Endothelial cell of umbilical vein (primary cell): ENCODE measurements at regions not wholly inside any gene's neighbourhood (a gene's known extent, or its start where the extent isn't known, plus 50 kb on each side); places are given as distances from the start of the nearest gene placed in this dataset.

Experiments used
- BruUV-seq: library from RNA; stranded (reverse); fragments of 400-500 nt; replicated peaks from 2 replicates; lab custom pipeline; 2021; lab: Mats Ljungman, UMichigan
- CTCF ChIA-PET: fragments of 300-600, 350-600 bp; sonication (Branson Sonifier 250); formaldehyde crosslinking; loops from one replicate; lab custom pipeline; 2021; ENCODE audit warnings: antibody characterized with exemption, inconsistent platforms; lab: Charles Lee
- POLR2A ChIA-PET: fragments of 300-600, 350-600 bp; sonication (Branson Sonifier 250); formaldehyde crosslinking; loops from one replicate; lab custom pipeline; 2021; ENCODE audit warnings: antibody characterized with exemption, inconsistent platforms; lab: Charles Lee
- DNase-seq: peaks from one replicate; pipeline ENCODE4 v3.0.0-alpha.2; 2011; ENCODE audit warnings: low read depth, low spot score
- FAIRE-seq: peaks from 2 replicates; lab custom pipeline; 2011; peaks lifted over from hg19 to GRCh38; lab: Jason Lieb, UNC
- H2AFZ ChIP-seq: 2 replicates; pipeline ENCODE4 v1.6.0; 2012; ENCODE audit warnings: low read depth, low read length, control low read depth, inconsistent platforms
- H3K27ac ChIP-seq: 2 replicates; pipeline ENCODE4 v1.5.1; 2011; ENCODE audit warnings: low read depth, mild to moderate bottlenecking, control low read depth, low read length, moderate library complexity; ENCODE audit not compliant: insufficient read depth
- H3K27me3 ChIP-seq, 2 experiments: 2 replicates each; pipeline versions ENCODE4 v1.6.0 to v1.6.1; 2011; ENCODE audit warnings: low read length in 2 of 2, mixed read lengths in 1 of 2; ENCODE audit not compliant: control insufficient read depth in 2 of 2, insufficient read depth in 2 of 2
- H3K36me3 ChIP-seq, 2 experiments: 2 replicates in 1 of 2; 3 replicates in 1 of 2; pipeline ENCODE4 v1.5.1; 2011; ENCODE audit warnings: low read length in 2 of 2, mild to moderate bottlenecking in 1 of 2, moderate library complexity in 1 of 2; ENCODE audit not compliant: control insufficient read depth in 2 of 2, insufficient read depth in 2 of 2; ENCODE audit errors: extremely low read depth in 1 of 2
- H3K4me1 ChIP-seq: 3 replicates; pipeline ENCODE4 v1.5.1; 2011; ENCODE audit warnings: mild to moderate bottlenecking, low read length; ENCODE audit not compliant: control insufficient read depth, insufficient read depth; ENCODE audit errors: extremely low read depth
- H3K4me2 ChIP-seq: 2 replicates; pipeline ENCODE4 v1.6.1; 2011; ENCODE audit warnings: low read length, control low read depth, mixed read lengths; ENCODE audit not compliant: insufficient read depth
- H3K4me3 ChIP-seq, 3 experiments: fragments of 200-600 bp in 1 of 3; sonication (generic), shearing (Covaris generic) in 1 of 3; replicated peaks in 1 of 3; 2 replicates each; pipeline ENCODE4 v1.5.1; 2011 to 2016; ENCODE audit warnings: control low read depth in 3 of 3, low read length in 3 of 3, mild to moderate bottlenecking in 2 of 3, inconsistent platforms in 1 of 3, low read depth in 1 of 3, moderate library complexity in 1 of 3; ENCODE audit not compliant: insufficient read depth in 1 of 3
- H3K79me2 ChIP-seq: 2 replicates; pipeline ENCODE4 v1.6.0; 2012; ENCODE audit warnings: low read length, inconsistent platforms; ENCODE audit not compliant: control insufficient read depth, insufficient read depth
- H3K9ac ChIP-seq: replicated peaks from 2 replicates; pipeline ENCODE3; 2011; ENCODE audit warnings: low read length, control low read depth; ENCODE audit not compliant: insufficient read depth; ENCODE audit errors: extremely low read depth
- H3K9me1 ChIP-seq: replicated peaks from 3 replicates; pipeline ENCODE4 v1.6.0; 2011; ENCODE audit warnings: mild to moderate bottlenecking, low read length; ENCODE audit not compliant: control insufficient read depth, insufficient read depth; ENCODE audit errors: extremely low read depth
- H3K9me3 ChIP-seq: replicated peaks from 2 replicates; pipeline ENCODE4 v1.5.1; 2012; ENCODE audit warnings: low read length, inconsistent platforms; ENCODE audit not compliant: control insufficient read depth, insufficient read depth
- H4K20me1 ChIP-seq: replicated peaks from 2 replicates; pipeline ENCODE3; 2011; ENCODE audit warnings: mild to moderate bottlenecking, low read length; ENCODE audit not compliant: control insufficient read depth, insufficient read depth; ENCODE audit errors: extremely low read depth
- EZH2 ChIP-seq: IDR thresholded peaks from 2 replicates; pipeline ENCODE4 v1.6.1; 2012; ENCODE audit warnings: borderline replicate concordance, low read depth, mild to moderate bottlenecking, moderate library complexity, low read length, inconsistent platforms; ENCODE audit not compliant: severe bottlenecking
- FOS ChIP-seq: IDR thresholded peaks from 2 replicates; pipeline ENCODE4 v1.6.1; 2011; ENCODE audit warnings: mild to moderate bottlenecking, low read length, moderate library complexity, borderline replicate concordance; ENCODE audit not compliant: insufficient read depth
- GATA2 ChIP-seq: IDR thresholded peaks from 2 replicates; pipeline ENCODE4 v1.7.0; 2011; ENCODE audit warnings: low read depth, mild to moderate bottlenecking, moderate library complexity, mixed read lengths, low read length; ENCODE audit not compliant: insufficient read length, insufficient read depth
- POLR2A ChIP-seq: IDR thresholded peaks from 2 replicates; pipeline ENCODE4 v1.6.1; 2012; ENCODE audit warnings: low read depth, mild to moderate bottlenecking, control low read depth, low read length
- POLR2AphosphoS5 ChIP-seq: IDR thresholded peaks from 2 replicates; pipeline ENCODE4 v1.6.1; 2012; ENCODE audit warnings: low read depth, mild to moderate bottlenecking, control low read depth, low read length, moderate library complexity; ENCODE audit not compliant: insufficient read depth
- dilution Hi-C: fragments of 300-500 bp; cut with MboI; formaldehyde crosslinking; loops from one replicate; pipeline ENCODE4 v1.15.0; 2019; ENCODE audit warnings: low sequenced_read_pairs; ENCODE audit not compliant: extremely low pct_ligation_motif_present
- intact Hi-C: fragments of 100-400 bp; cut with micrococcal nuclease; formaldehyde crosslinking; loops from one replicate; pipeline ENCODE4 v1.10.0; 2022
- TF ChIP-seq, protein P1 (sequence below), 2 donors: IDR thresholded peaks; 1 replicate in 1 of 2; 2 replicates in 1 of 2; pipeline ENCODE4 v1.5.1; 2011; ENCODE audit warnings: low read length in 2 of 2, mild to moderate bottlenecking in 2 of 2, moderate library complexity in 2 of 2, control low read depth in 1 of 2, inconsistent platforms in 1 of 2, low read depth in 1 of 2; ENCODE audit not compliant: insufficient read depth in 1 of 2; ENCODE audit errors: extremely low read depth in 1 of 2
- TF ChIP-seq, protein P2 (sequence below): IDR thresholded peaks from 2 replicates; pipeline ENCODE4 v1.6.1; 2011; ENCODE audit not compliant: insufficient read depth, insufficient read length

DNA sequence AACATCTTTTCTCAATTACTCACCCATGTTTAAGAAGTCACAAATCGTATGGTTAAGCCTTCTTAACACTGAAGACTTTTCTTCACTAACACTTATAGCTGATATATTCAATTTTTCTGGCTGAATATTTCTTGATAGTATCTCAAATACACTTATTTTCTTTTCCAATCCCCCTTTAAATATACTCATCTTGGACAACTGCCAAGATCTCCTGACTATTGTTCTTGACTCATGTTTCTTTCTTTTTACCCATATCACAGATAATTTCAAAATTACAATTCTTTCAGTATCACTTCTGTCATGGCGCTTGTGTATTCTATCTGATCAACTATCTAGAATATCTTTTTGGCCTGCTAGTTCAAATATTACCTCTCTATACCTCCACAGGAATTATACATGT is 954.3 kb upstream of the ACVR2A start:
- Histone ChIP-seq H3K9ac (no peak overlapping the region), H3K4me3 (no peak overlapping the region), H3K36me3 (no peaks in the 10 kb centered on the region), H2AFZ (no peak overlapping the region), H3K79me2 (no peaks in the 10 kb centered on the region), H3K9me3 (no peaks in the 10 kb centered on the region), H3K27me3 (no peaks in the 10 kb centered on the region), H3K4me2 (no peak overlapping the region), H3K27ac (no peak overlapping the region), H3K9me1 (no peaks in the 10 kb centered on the region), H3K4me1 (no peaks in the 10 kb centered on the region), H4K20me1 (no peaks in the 10 kb centered on the region)
- intact Hi-C loops = no loop called here
- DNase-seq (peak; percentile 47), FAIRE-seq (no peak)
- CTCF ChIA-PET = interaction anchor here (0.9 to 1.7 kb wide), 4 partner anchors 13 to 157 kb away, joined by 3 to 4 read pairs (median 3); no protein-coding TSS in a partner anchor
- TF ChIP-seq GATA2 (no peak), FOS (no peak), POLR2A (no peak), EZH2 (no peak), POLR2AphosphoS5 (no peak)
- TF ChIP-seq, protein P1, sequence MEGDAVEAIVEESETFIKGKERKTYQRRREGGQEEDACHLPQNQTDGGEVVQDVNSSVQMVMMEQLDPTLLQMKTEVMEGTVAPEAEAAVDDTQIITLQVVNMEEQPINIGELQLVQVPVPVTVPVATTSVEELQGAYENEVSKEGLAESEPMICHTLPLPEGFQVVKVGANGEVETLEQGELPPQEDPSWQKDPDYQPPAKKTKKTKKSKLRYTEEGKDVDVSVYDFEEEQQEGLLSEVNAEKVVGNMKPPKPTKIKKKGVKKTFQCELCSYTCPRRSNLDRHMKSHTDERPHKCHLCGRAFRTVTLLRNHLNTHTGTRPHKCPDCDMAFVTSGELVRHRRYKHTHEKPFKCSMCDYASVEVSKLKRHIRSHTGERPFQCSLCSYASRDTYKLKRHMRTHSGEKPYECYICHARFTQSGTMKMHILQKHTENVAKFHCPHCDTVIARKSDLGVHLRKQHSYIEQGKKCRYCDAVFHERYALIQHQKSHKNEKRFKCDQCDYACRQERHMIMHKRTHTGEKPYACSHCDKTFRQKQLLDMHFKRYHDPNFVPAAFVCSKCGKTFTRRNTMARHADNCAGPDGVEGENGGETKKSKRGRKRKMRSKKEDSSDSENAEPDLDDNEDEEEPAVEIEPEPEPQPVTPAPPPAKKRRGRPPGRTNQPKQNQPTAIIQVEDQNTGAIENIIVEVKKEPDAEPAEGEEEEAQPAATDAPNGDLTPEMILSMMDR (IDR thresholded peaks at IDR 0.05; ENCODE audit: extremely low read depth in 1 of 2, insufficient read depth in 1 of 2, low read depth in 1 of 2, low read length in 2 of 2) = no peak
- TF ChIP-seq, protein P2, sequence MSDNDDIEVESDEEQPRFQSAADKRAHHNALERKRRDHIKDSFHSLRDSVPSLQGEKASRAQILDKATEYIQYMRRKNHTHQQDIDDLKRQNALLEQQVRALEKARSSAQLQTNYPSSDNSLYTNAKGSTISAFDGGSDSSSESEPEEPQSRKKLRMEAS = no peak
- dilution Hi-C loops = no loop called here
- POLR2A ChIA-PET = no interaction called here
- no TSS peak for BruUV-seq
